Activated T-helper 17 cell treated with anti-CD3 and anti-CD28 coated beads, Interleukin-2, amount 50 U/mL, for 72 hours (primary cell): ENCODE measurements at regions not wholly inside any gene's neighbourhood (a gene's known extent, or its start where the extent isn't known, plus 50 kb on each side); places are given as distances from the start of the nearest gene placed in this dataset.

Source experiments
- ATAC-seq: fragments of 150-1000 bp; cut with Tn5 transposase; replicated peaks from 2 replicates; pipeline ENCODE4 v1.10.0; 2021; ENCODE audit warnings: mild to moderate bottlenecking, moderate library complexity
- H3K27ac Mint-ChIP-seq: one replicate; pipeline ENCODE4 v1.8.0; 2022; ENCODE audit warnings: mixed read lengths
- H3K27me3 Mint-ChIP-seq: one replicate; pipeline ENCODE4 v1.8.0; 2022; ENCODE audit warnings: mixed read lengths
- H3K36me3 Mint-ChIP-seq: one replicate; pipeline ENCODE4 v1.8.0; 2022; ENCODE audit warnings: low read depth, mild to moderate bottlenecking, mixed read lengths
- H3K4me1 Mint-ChIP-seq: one replicate; pipeline ENCODE4 v1.8.0; 2022; ENCODE audit warnings: mixed read lengths
- H3K4me3 Mint-ChIP-seq: one replicate; pipeline ENCODE4 v1.8.0; 2022; ENCODE audit warnings: mild to moderate bottlenecking, mixed read lengths
- H3K9me3 Mint-ChIP-seq: one replicate; pipeline ENCODE4 v1.8.0; 2022; ENCODE audit warnings: mixed read lengths

- Mint-ChIP-seq H3K36me3 (no peaks in the 10 kb centered on the region), H3K9me3 (peaks cover 8% of the 10 kb centered on the region), H3K4me1 (peaks cover 24% of the 10 kb centered on the region), H3K4me3 (peak overlapping the region; percentile 81), H3K27ac (peak overlapping the region; percentile 94), H3K27me3 (peaks cover 4% of the 10 kb centered on the region)
- peak; percentile 82 for ATAC-seq
These were observed 59.5 kb downstream of the ZIC5 start for GRCh38 chr13:99911965-99912566.

- Mint-ChIP-seq H3K4me3 (peak overlapping the region; percentile 81), H3K27ac (peak overlapping the region; percentile 94), H3K9me3 (peaks cover 8% of the 10 kb centered on the region), H3K27me3 (peaks cover under 1% of the 10 kb centered on the region), H3K36me3 (no peaks in the 10 kb centered on the region), H3K4me1 (peaks cover 19% of the 10 kb centered on the region)
- peak; percentile 76 for ATAC-seq
These were observed 60.2 kb downstream of the ZIC5 start for GRCh38 chr13:99911069-99911964.

GRCh38 chr13:99909836-99910619 lies 61.5 kb downstream of the ZIC5 start:
- Mint-ChIP-seq H3K4me3 (no peak overlapping the region), H3K36me3 (no peaks in the 10 kb centered on the region), H3K9me3 (peaks cover 8% of the 10 kb centered on the region), H3K27ac (no peak overlapping the region), H3K27me3 (no peaks in the 10 kb centered on the region), H3K4me1 (peaks cover 17% of the 10 kb centered on the region)
- no peak for ATAC-seq

GRCh38 chr13:99909097-99909835 lies 62.3 kb downstream of the ZIC5 start:
- Mint-ChIP-seq H3K4me1 (peaks cover 17% of the 10 kb centered on the region), H3K36me3 (no peaks in the 10 kb centered on the region), H3K27me3 (no peaks in the 10 kb centered on the region), H3K9me3 (peaks cover 8% of the 10 kb centered on the region), H3K27ac (no peak overlapping the region), H3K4me3 (no peak overlapping the region)
- no peak for ATAC-seq

- H3K27ac Mint-ChIP-seq = no peak overlapping the region
- peaks cover 8% of the 10 kb centered on the region for H3K9me3 Mint-ChIP-seq
- no peak for ATAC-seq
- no peaks in the 10 kb centered on the region for H3K36me3 Mint-ChIP-seq
- peaks cover 17% of the 10 kb centered on the region for H3K4me1 Mint-ChIP-seq
- no peak overlapping the region for H3K4me3 Mint-ChIP-seq
- peaks cover 3% of the 10 kb centered on the region for H3K27me3 Mint-ChIP-seq
These were observed 63.3 kb downstream of the ZIC5 start for GRCh38 chr13:99908140-99908803.

- no peak for ATAC-seq
- H3K36me3 Mint-ChIP-seq = no peaks in the 10 kb centered on the region
- no peak overlapping the region for H3K27ac Mint-ChIP-seq
- peaks cover 17% of the 10 kb centered on the region for H3K4me1 Mint-ChIP-seq
- no peak overlapping the region for H3K4me3 Mint-ChIP-seq
- H3K27me3 Mint-ChIP-seq = peaks cover 8% of the 10 kb centered on the region
- peaks cover 8% of the 10 kb centered on the region for H3K9me3 Mint-ChIP-seq
These were observed 63.9 kb downstream of the ZIC5 start for GRCh38 chr13:99907627-99908026.

GRCh38 chr13:99907038-99907437 lies 64.5 kb downstream of the ZIC5 start:
- no peak for ATAC-seq
- no peak overlapping the region for H3K4me3 Mint-ChIP-seq
- peaks cover 8% of the 10 kb centered on the region for H3K27me3 Mint-ChIP-seq
- peaks cover 8% of the 10 kb centered on the region for H3K9me3 Mint-ChIP-seq
- H3K36me3 Mint-ChIP-seq = no peaks in the 10 kb centered on the region
- peaks cover 14% of the 10 kb centered on the region for H3K4me1 Mint-ChIP-seq
- H3K27ac Mint-ChIP-seq = no peak overlapping the region

GRCh38 chr13:99905814-99906213 lies 65.8 kb downstream of the ZIC5 start:
- Mint-ChIP-seq H3K4me1 (peaks cover 1% of the 10 kb centered on the region), H3K4me3 (no peak overlapping the region), H3K36me3 (no peaks in the 10 kb centered on the region), H3K27me3 (peaks cover 12% of the 10 kb centered on the region), H3K9me3 (peaks cover under 1% of the 10 kb centered on the region), H3K27ac (no peak overlapping the region)
- no peak for ATAC-seq

- Mint-ChIP-seq H3K27ac (no peak overlapping the region), H3K4me3 (no peak overlapping the region), H3K9me3 (no peaks in the 10 kb centered on the region), H3K4me1 (peaks cover 4% of the 10 kb centered on the region), H3K36me3 (no peaks in the 10 kb centered on the region), H3K27me3 (peaks cover 16% of the 10 kb centered on the region)
- ATAC-seq = no peak
These were observed 66.3 kb downstream of the ZIC5 start for GRCh38 chr13:99905224-99905623.

- no peak for ATAC-seq
- no peak overlapping the region for H3K4me3 Mint-ChIP-seq
- H3K36me3 Mint-ChIP-seq = no peaks in the 10 kb centered on the region
- peaks cover 6% of the 10 kb centered on the region for H3K4me1 Mint-ChIP-seq
- no peaks in the 10 kb centered on the region for H3K9me3 Mint-ChIP-seq
- no peak overlapping the region for H3K27ac Mint-ChIP-seq
- H3K27me3 Mint-ChIP-seq = peaks cover 30% of the 10 kb centered on the region
These were observed 68.4 kb downstream of the ZIC5 start for GRCh38 chr13:99903140-99903539.

- H3K27ac Mint-ChIP-seq = no peak overlapping the region
- H3K36me3 Mint-ChIP-seq = no peaks in the 10 kb centered on the region
- peaks cover 34% of the 10 kb centered on the region for H3K27me3 Mint-ChIP-seq
- H3K9me3 Mint-ChIP-seq = no peaks in the 10 kb centered on the region
- no peak overlapping the region for H3K4me3 Mint-ChIP-seq
- ATAC-seq = no peak
- peaks cover 6% of the 10 kb centered on the region for H3K4me1 Mint-ChIP-seq
These were observed 68.9 kb downstream of the ZIC5 start for GRCh38 chr13:99902657-99903056.

GRCh38 chr13:99900960-99901359 lies 70.6 kb downstream of the ZIC5 start:
- H3K9me3 Mint-ChIP-seq = no peaks in the 10 kb centered on the region
- peaks cover 43% of the 10 kb centered on the region for H3K27me3 Mint-ChIP-seq
- H3K4me3 Mint-ChIP-seq = no peak overlapping the region
- peaks cover 6% of the 10 kb centered on the region for H3K4me1 Mint-ChIP-seq
- ATAC-seq = no peak
- no peaks in the 10 kb centered on the region for H3K36me3 Mint-ChIP-seq
- no peak overlapping the region for H3K27ac Mint-ChIP-seq

GRCh38 chr13:99898421-99898820 lies 73.1 kb downstream of the ZIC5 start:
- H3K36me3 Mint-ChIP-seq = no peaks in the 10 kb centered on the region
- no peak overlapping the region for H3K4me3 Mint-ChIP-seq
- no peak overlapping the region for H3K27ac Mint-ChIP-seq
- no peaks in the 10 kb centered on the region for H3K9me3 Mint-ChIP-seq
- peaks cover 6% of the 10 kb centered on the region for H3K4me1 Mint-ChIP-seq
- H3K27me3 Mint-ChIP-seq = peaks cover 54% of the 10 kb centered on the region
- no peak for ATAC-seq

GRCh38 chr13:99897076-99897440 lies 74.5 kb downstream of the ZIC5 start:
- Mint-ChIP-seq H3K4me3 (no peak overlapping the region), H3K4me1 (peaks cover 6% of the 10 kb centered on the region), H3K9me3 (no peaks in the 10 kb centered on the region), H3K36me3 (no peaks in the 10 kb centered on the region), H3K27me3 (peaks cover 47% of the 10 kb centered on the region), H3K27ac (no peak overlapping the region)
- no peak for ATAC-seq
